ENCODE measurements at regions not wholly inside any gene's neighbourhood (a gene's known extent, or its start where the extent isn't known, plus 50 kb on each side); places are given as distances from the start of the nearest gene placed in this dataset.

- TF ChIP-seq KLF10 (tag by site-specific recombination; IDR thresholded peaks at IDR 0.05): no peak
- no peak for TF ChIP-seq ZSCAN5A (tag by site-specific recombination; IDR thresholded peaks at IDR 0.05)
- no peak for TF ChIP-seq CTCF (tag by site-specific recombination; IDR thresholded peaks at IDR 0.05)
- TF ChIP-seq GLI4 (tag by site-specific recombination; IDR thresholded peaks at IDR 0.05): no peak
- no peak for TF ChIP-seq ZNF580 (tag by site-specific recombination; IDR thresholded peaks at IDR 0.05)
- TF ChIP-seq ZFP3 (tag by site-specific recombination; IDR thresholded peaks at IDR 0.05; ENCODE audit: low read depth): no peak
- TF ChIP-seq SP2 (tag by site-specific recombination; IDR thresholded peaks at IDR 0.05): no peak
- no peak for TF ChIP-seq ZNF654 (tag by site-specific recombination; IDR thresholded peaks at IDR 0.05; ENCODE audit: low read depth)
- no peak for TF ChIP-seq ZNF280D (tag by site-specific recombination; IDR thresholded peaks at IDR 0.05)
- TF ChIP-seq ZNF830 (tag by site-specific recombination; IDR thresholded peaks at IDR 0.05; ENCODE audit: low read depth): no peak
- no peak for TF ChIP-seq IKZF3 (tag by site-specific recombination; IDR thresholded peaks at IDR 0.05)
- no peak for TF ChIP-seq ZBTB44 (tag by site-specific recombination; IDR thresholded peaks at IDR 0.05)
These were observed 406.1 kb upstream of the AUTS2 start for GRCh38 chr7:69192134-69192533.

Data from HEK293 (cell line).